ENCODE measurements at regions not wholly inside any gene's neighbourhood (a gene's known extent, or its start where the extent isn't known, plus 50 kb on each side); places are given as distances from the start of the nearest gene placed in this dataset.

GRCh38 chr7:5132539-5132938, 57.5 kb upstream of the WIPI2 start:
- TF ChIP-seq CTCF (tag by site-specific recombination; IDR thresholded peaks at IDR 0.05) = no peak
- TF ChIP-seq ZBTB8A (tag by site-specific recombination; IDR thresholded peaks at IDR 0.05) = no peak
- no peak for TF ChIP-seq ELK4 (IDR thresholded peaks at IDR 0.05; ENCODE audit: borderline replicate concordance, low read depth, low read length)
- no peak for TF ChIP-seq ZNF324 (tag by site-specific recombination; IDR thresholded peaks at IDR 0.05)
- TF ChIP-seq INSM2 (tag by site-specific recombination; IDR thresholded peaks at IDR 0.05) = no peak
- no peak for TF ChIP-seq ZFP3 (tag by site-specific recombination; IDR thresholded peaks at IDR 0.05; ENCODE audit: low read depth)
- no peak for TF ChIP-seq KLF16 (tag by site-specific recombination; IDR thresholded peaks at IDR 0.05)
- no peak for TF ChIP-seq ZNF155 (tag by site-specific recombination; IDR thresholded peaks at IDR 0.05)
- no peak for TF ChIP-seq SETDB1 (IDR thresholded peaks at IDR 0.05; ENCODE audit: insufficient read length, low read length)
- no peak for TF ChIP-seq ZNF548 (tag by site-specific recombination; IDR thresholded peaks at IDR 0.05)
- no peak for TF ChIP-seq PATZ1 (tag by site-specific recombination; IDR thresholded peaks at IDR 0.05)
- TF ChIP-seq REST (tag by site-specific recombination; IDR thresholded peaks at IDR 0.05) = no peak
